ENCODE measurements at regions not wholly inside any gene's neighbourhood (a gene's known extent, or its start where the extent isn't known, plus 50 kb on each side); places are given as distances from the start of the nearest gene placed in this dataset.

- H3K4me1 Mint-ChIP-seq (ENCODE audit: low read depth, unreplicated experiment) = no peaks in the 10 kb centered on the region
- BruUV-seq (replicated peaks) = no TSS peak
- intact Hi-C loops (cut with micrococcal nuclease; ENCODE audit: unreplicated experiment) = no loop called here
- H3K27ac Mint-ChIP-seq (ENCODE audit: unreplicated experiment) = no peak overlapping the region
- no peaks in the 10 kb centered on the region for H3K27me3 Mint-ChIP-seq (ENCODE audit: unreplicated experiment)
- no peak overlapping the region for H3K4me3 Mint-ChIP-seq (ENCODE audit: low read depth, unreplicated experiment)
- CTCF ChIA-PET = no interaction called here
- no peak for TF ChIP-seq CTCF (IDR thresholded peaks at IDR 0.05; ENCODE audit: unreplicated experiment)
- DNase-seq = no peak
- H3K9me3 Mint-ChIP-seq (ENCODE audit: low read depth, unreplicated experiment) = no peaks in the 10 kb centered on the region
- H3K36me3 Mint-ChIP-seq (ENCODE audit: insufficient read depth, unreplicated experiment) = no peaks in the 10 kb centered on the region
Measured at GRCh38 chr13:70896136-70896535, 787.9 kb upstream of the KLHL1 start.

GRCh38 chr13:70895599-70895998 lies 787.3 kb upstream of the KLHL1 start:
- H3K9me3 Mint-ChIP-seq (ENCODE audit: low read depth, unreplicated experiment) = no peaks in the 10 kb centered on the region
- CTCF ChIA-PET = no interaction called here
- H3K27me3 Mint-ChIP-seq (ENCODE audit: unreplicated experiment) = no peaks in the 10 kb centered on the region
- DNase-seq = no peak
- intact Hi-C loops (cut with micrococcal nuclease; ENCODE audit: unreplicated experiment) = no loop called here
- no TSS peak for BruUV-seq (replicated peaks)
- H3K27ac Mint-ChIP-seq (ENCODE audit: unreplicated experiment) = no peak overlapping the region
- TF ChIP-seq CTCF (IDR thresholded peaks at IDR 0.05; ENCODE audit: unreplicated experiment) = no peak
- no peaks in the 10 kb centered on the region for H3K36me3 Mint-ChIP-seq (ENCODE audit: insufficient read depth, unreplicated experiment)
- no peak overlapping the region for H3K4me3 Mint-ChIP-seq (ENCODE audit: low read depth, unreplicated experiment)
- H3K4me1 Mint-ChIP-seq (ENCODE audit: low read depth, unreplicated experiment) = no peaks in the 10 kb centered on the region

- Mint-ChIP-seq H3K9me3 (ENCODE audit: low read depth, unreplicated experiment) (no peaks in the 10 kb centered on the region), H3K36me3 (ENCODE audit: insufficient read depth, unreplicated experiment) (no peaks in the 10 kb centered on the region), H3K4me1 (ENCODE audit: low read depth, unreplicated experiment) (peaks cover under 1% of the 10 kb centered on the region), H3K27me3 (ENCODE audit: unreplicated experiment) (no peaks in the 10 kb centered on the region), H3K4me3 (ENCODE audit: low read depth, unreplicated experiment) (no peak overlapping the region), H3K27ac (ENCODE audit: unreplicated experiment) (no peak overlapping the region)
- no peak for TF ChIP-seq CTCF (IDR thresholded peaks at IDR 0.05; ENCODE audit: unreplicated experiment)
- BruUV-seq (replicated peaks) = no TSS peak
- no peak for DNase-seq
- intact Hi-C loops (cut with micrococcal nuclease; ENCODE audit: unreplicated experiment) = no loop called here
- CTCF ChIA-PET = no interaction called here
Measured at GRCh38 chr13:70894258-70894657, 786.0 kb upstream of the KLHL1 start.

GRCh38 chr13:70893832-70894231 lies 785.6 kb upstream of the KLHL1 start:
- no TSS peak for BruUV-seq (replicated peaks)
- no peaks in the 10 kb centered on the region for H3K9me3 Mint-ChIP-seq (ENCODE audit: low read depth, unreplicated experiment)
- CTCF ChIA-PET = no interaction called here
- no peak for DNase-seq
- H3K4me1 Mint-ChIP-seq (ENCODE audit: low read depth, unreplicated experiment) = peaks cover 5% of the 10 kb centered on the region
- H3K27me3 Mint-ChIP-seq (ENCODE audit: unreplicated experiment) = no peaks in the 10 kb centered on the region
- TF ChIP-seq CTCF (IDR thresholded peaks at IDR 0.05; ENCODE audit: unreplicated experiment) = no peak
- intact Hi-C loops (cut with micrococcal nuclease; ENCODE audit: unreplicated experiment) = no loop called here
- no peak overlapping the region for H3K4me3 Mint-ChIP-seq (ENCODE audit: low read depth, unreplicated experiment)
- no peaks in the 10 kb centered on the region for H3K36me3 Mint-ChIP-seq (ENCODE audit: insufficient read depth, unreplicated experiment)
- H3K27ac Mint-ChIP-seq (ENCODE audit: unreplicated experiment) = no peak overlapping the region

GRCh38 chr13:70890289-70890688 lies 782.0 kb upstream of the KLHL1 start:
- H3K27me3 Mint-ChIP-seq (ENCODE audit: unreplicated experiment) = no peaks in the 10 kb centered on the region
- CTCF ChIA-PET = no interaction called here
- no peak for DNase-seq
- no peak for TF ChIP-seq CTCF (IDR thresholded peaks at IDR 0.05; ENCODE audit: unreplicated experiment)
- H3K4me3 Mint-ChIP-seq (ENCODE audit: low read depth, unreplicated experiment) = no peak overlapping the region
- H3K9me3 Mint-ChIP-seq (ENCODE audit: low read depth, unreplicated experiment) = no peaks in the 10 kb centered on the region
- H3K36me3 Mint-ChIP-seq (ENCODE audit: insufficient read depth, unreplicated experiment) = no peaks in the 10 kb centered on the region
- intact Hi-C loops (cut with micrococcal nuclease; ENCODE audit: unreplicated experiment) = no loop called here
- no TSS peak for BruUV-seq (replicated peaks)
- peaks cover 7% of the 10 kb centered on the region for H3K4me1 Mint-ChIP-seq (ENCODE audit: low read depth, unreplicated experiment)
- H3K27ac Mint-ChIP-seq (ENCODE audit: unreplicated experiment) = no peak overlapping the region

All from Calu3 (cell line).